ENCODE measurements at regions not wholly inside any gene's neighbourhood (a gene's known extent, or its start where the extent isn't known, plus 50 kb on each side); places are given as distances from the start of the nearest gene placed in this dataset.

DNA sequence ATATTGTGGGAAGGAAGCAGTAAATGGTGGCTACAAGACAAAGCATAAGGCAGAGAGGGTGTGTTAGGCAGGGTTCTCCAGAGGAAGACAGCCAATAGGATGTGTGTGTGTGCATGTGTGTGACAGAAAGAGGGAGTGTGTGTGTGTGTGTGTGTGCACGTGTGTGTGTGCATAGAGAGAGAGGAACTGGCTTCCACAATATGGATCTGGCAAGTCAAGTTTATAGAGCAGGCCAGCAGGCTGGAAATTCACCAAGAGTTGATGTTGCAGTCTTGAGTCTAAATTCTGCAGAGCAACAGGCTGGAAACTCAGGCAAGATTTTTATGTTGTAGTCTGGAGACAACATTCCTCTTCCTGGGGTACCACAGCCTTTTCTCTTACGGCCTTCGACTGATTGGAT, 374.0 kb downstream of the TNS3 start:
- TF ChIP-seq POLR2A (IDR thresholded peaks at IDR 0.05): no peak
- TF ChIP-seq, protein P1, sequence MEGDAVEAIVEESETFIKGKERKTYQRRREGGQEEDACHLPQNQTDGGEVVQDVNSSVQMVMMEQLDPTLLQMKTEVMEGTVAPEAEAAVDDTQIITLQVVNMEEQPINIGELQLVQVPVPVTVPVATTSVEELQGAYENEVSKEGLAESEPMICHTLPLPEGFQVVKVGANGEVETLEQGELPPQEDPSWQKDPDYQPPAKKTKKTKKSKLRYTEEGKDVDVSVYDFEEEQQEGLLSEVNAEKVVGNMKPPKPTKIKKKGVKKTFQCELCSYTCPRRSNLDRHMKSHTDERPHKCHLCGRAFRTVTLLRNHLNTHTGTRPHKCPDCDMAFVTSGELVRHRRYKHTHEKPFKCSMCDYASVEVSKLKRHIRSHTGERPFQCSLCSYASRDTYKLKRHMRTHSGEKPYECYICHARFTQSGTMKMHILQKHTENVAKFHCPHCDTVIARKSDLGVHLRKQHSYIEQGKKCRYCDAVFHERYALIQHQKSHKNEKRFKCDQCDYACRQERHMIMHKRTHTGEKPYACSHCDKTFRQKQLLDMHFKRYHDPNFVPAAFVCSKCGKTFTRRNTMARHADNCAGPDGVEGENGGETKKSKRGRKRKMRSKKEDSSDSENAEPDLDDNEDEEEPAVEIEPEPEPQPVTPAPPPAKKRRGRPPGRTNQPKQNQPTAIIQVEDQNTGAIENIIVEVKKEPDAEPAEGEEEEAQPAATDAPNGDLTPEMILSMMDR (IDR thresholded peaks at IDR 0.05 in 4 of 5, conservative IDR thresholded peaks at IDR 0.05 in 1 of 5): no peak
